GM20000 (cell line): ENCODE measurements at regions not wholly inside any gene's neighbourhood (a gene's known extent, or its start where the extent isn't known, plus 50 kb on each side); places are given as distances from the start of the nearest gene placed in this dataset.

ENCODE experiments used
- DNase-seq: peaks from one replicate; pipeline ENCODE4 v3.0.0; 2012; ENCODE audit warnings: low spot score
- TF ChIP-seq, protein P1 (sequence below): IDR thresholded peaks from 2 replicates; pipeline ENCODE4 v1.5.1; 2012; ENCODE audit warnings: mild to moderate bottlenecking, control low read depth; ENCODE audit errors: extremely low read depth, missing control alignments

DNA sequence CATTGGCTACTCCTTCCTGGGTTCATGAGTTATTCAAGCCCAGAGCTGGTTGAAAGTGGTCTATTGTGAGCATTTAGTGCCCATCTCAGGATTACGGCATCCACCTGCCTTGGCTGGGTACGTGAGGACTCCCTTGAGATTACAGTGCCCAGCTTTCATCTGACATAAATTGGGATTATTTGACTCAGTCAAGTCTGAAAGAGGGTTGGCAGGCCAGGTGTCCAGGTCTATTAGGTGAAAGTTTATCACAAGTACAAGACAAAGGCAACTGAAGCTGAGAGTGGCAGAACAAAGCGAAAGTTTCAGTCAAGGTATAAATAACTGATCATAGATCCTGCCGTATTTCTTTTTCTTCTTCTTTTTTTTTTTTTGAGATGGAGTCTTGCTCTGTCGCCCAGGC, 84.6 kb upstream of the ATF7IP start:
- DNase-seq, result no peak
- TF ChIP-seq, protein P1, sequence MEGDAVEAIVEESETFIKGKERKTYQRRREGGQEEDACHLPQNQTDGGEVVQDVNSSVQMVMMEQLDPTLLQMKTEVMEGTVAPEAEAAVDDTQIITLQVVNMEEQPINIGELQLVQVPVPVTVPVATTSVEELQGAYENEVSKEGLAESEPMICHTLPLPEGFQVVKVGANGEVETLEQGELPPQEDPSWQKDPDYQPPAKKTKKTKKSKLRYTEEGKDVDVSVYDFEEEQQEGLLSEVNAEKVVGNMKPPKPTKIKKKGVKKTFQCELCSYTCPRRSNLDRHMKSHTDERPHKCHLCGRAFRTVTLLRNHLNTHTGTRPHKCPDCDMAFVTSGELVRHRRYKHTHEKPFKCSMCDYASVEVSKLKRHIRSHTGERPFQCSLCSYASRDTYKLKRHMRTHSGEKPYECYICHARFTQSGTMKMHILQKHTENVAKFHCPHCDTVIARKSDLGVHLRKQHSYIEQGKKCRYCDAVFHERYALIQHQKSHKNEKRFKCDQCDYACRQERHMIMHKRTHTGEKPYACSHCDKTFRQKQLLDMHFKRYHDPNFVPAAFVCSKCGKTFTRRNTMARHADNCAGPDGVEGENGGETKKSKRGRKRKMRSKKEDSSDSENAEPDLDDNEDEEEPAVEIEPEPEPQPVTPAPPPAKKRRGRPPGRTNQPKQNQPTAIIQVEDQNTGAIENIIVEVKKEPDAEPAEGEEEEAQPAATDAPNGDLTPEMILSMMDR, result no peak

DNA sequence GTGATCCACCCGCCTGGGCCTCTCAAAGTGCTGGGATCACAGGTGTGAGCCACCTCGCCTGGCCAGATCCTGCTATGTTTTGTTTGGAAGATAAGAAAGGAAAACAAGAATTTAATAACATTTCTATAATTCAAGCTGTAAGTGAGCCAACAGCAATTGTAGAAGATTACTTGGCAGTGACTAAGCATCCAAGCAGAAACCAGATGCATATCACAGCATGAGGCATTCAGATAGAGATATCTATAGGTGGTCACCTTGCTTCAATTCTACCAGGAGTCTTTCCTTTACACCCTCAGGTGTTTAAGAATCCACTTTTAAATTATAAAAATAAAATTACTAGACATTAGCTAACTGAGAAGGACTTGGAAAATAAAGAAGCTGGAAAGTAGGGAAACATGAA, 83.9 kb upstream of the ATF7IP start:
- TF ChIP-seq, protein P1, result no peak
- no peak for DNase-seq

DNA sequence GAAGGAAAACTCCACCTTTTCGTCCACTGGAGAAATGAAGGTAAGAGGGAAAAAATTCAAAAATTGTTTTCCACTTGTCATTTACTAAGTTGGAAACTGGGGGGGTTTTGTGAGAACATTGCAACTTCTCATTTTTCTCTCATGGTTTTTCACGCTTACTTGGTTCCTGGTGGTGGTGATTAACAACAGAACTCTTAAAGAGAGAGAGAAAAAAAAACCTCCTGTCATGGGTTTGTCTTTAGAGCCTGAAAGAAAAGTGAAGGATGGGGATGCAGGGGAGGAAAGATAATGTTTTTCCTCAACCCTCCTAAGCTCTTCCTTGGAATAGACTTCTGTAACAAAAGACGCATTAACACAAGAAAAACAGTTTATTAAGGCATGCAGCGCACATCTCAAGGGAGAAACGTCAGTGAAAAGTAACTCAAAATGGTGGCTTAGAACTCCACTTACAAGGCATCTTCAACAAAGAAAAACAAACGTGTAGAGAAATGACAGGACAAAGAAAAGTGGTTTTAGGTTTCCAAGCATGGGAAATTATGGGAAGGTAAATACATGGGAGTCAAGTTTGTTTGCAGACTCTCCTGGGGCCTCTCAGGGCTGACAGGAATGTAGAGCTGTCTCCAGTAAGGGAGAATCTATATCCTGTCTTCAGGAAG, 81.9 kb upstream of the ATF7IP start:
- DNase-seq, result peak; percentile 22
- TF ChIP-seq, protein P1, result no peak

DNA sequence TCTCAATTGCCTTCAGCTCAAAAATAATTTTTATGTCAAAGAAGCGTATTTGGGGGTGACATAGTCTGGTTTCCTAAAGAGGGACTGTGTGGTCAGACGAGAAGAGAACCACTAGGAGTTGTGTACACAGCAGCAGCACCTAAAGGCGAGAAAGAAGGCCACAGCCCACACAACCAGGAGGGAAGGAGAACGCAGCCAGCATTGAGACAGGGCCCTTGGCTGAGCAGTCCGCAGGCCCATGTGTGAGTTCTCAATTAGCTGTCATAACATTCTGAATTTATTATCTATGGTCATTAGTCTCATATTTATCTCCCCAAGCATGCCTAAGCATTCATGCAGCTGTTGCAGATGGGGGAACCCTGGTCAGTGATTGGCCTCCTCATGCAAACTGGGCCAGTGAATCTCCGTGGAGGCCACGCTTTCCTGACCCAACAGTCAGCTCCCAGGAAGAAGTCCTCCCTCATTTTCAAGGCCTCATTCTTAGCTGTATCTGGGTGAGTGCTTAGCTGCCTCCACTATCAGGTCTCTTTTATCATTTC, 81.2 kb upstream of the ATF7IP start:
- DNase-seq, result peak; percentile 55
- TF ChIP-seq, protein P1, result no peak

DNA sequence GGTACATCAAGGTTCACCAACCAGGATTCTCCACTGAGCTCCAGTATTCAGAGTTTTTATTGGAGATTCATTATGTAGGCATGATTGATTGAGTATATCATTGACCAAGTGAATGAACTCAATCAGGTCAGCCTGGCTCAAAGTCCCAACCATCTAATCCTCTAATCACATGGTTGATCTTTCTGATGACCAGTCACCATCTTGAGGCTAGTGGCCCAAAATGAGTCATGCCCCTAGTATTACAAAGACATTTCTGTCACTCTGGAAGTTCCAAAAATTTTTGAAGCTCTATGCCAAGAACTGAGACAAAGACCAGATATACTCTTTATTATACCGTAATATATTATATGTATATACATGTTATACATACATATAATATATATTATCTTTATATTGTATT, 75.9 kb upstream of the ATF7IP start:
- DNase-seq, result no peak

DNA sequence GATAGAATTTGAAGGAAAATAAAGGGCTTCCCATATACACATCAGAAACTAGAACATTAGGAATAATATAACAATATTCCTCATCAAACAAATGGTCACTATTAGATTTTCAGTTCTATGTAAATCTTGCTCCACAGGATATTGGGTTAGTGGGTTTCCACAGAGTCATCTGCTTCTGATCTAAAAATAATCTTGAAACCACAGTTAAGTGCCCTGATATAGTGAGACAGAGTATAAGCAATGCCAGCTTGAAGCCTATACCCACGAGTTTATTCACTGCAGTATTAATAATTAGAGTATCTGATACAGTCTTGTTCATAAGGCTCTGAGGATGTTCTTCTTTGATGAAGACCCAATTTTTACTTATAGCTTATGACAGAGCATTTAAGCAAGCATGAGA, 74.5 kb upstream of the ATF7IP start:
- no peak for DNase-seq
- TF ChIP-seq, protein P1, result no peak

More for the DNA sequence above, 75.9 kb upstream of the ATF7IP start:
- TF ChIP-seq, protein P1, result no peak

DNA sequence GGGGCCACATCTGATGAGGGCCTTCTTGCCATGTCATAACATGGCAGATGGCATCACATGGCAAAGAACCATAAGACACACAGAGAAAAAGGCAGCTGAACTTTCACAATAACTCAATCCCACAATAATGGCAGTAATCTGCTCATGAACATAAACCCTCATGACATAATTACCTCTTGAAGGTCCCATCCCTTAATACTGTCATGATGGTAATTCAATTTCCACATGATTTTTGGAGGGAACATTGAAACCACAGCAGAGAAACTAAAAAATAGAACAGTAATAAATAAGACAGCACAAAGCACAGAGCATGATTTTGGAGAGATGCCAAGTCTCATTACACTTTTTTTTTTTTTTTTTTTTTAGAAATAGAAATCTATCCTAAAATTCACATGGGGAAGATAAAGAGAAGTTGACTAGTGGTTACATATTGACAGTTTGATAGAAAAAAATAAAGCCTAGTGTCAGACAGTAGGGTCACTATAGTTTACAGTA, 61.8 kb upstream of the ATF7IP start:
- TF ChIP-seq, protein P1, result no peak
- DNase-seq, result no peak
